Fibroblast of upper back skin (primary cell): ENCODE measurements at regions not wholly inside any gene's neighbourhood (a gene's known extent, or its start where the extent isn't known, plus 50 kb on each side); places are given as distances from the start of the nearest gene placed in this dataset.
"Not testable (repeated sequence)": the region's sequence is repeated elsewhere in the genome, so short reads cannot be mapped to it uniquely, and the experiment has no call there.

Source experiments
- DNase-seq: peaks from one replicate; pipeline ENCODE4 v3.0.0-alpha.2; 2013

DNA sequence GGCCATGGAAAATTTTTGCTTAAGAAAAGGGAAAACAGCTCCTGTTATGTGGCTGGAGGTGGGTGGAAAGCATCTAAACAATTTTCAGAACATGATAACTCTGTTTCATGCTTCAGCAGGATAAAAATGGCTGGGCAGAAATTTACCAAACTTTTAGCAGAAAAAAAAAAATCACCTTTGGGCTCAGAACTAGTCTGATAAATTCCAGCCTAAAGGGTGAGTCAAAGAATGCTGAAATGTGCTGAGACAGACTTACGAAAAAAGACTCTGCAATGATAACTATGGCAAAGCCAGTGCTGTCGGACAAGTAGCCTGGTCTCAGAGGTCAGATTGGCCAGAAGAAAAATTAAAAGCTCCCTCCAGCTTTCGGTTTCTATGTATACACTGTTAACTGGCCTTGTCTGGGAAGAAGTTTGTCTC, 123.6 kb downstream of the LRATD1 start:
- peak; percentile 56 for DNase-seq

DNA sequence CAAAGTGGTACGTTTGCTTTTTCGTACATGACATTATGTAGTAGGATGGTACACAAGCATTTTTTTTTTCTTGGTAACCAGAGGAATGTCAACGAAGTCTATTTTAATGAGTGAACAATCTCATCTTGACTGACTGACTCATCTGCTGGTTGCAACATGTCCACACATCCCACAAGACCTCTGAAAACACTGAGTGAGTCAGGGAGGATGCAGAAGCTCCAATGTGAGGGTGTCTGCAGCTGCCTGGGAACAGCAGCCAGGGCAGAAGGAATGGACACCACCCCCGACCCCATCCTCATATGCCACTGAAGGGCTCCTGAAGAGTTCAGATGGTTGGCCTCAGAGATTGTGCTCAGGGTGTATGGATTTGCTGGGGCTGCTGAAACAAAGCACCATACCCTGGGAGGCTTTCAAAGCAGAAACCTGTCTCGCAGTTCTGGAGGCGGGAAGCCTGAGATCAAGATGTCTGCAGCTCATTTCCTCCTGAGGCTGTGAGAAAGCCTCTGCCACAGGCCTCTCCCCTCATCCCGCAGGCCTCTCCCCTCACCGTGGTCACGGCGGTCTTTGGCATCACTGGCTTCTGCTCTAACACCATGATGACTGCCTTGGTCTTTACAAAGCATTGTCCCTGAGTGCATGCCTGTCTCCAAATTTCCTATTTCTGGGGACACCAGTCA, 124.6 kb downstream of the LRATD1 start:
- DNase-seq = peak; percentile 95

DNA sequence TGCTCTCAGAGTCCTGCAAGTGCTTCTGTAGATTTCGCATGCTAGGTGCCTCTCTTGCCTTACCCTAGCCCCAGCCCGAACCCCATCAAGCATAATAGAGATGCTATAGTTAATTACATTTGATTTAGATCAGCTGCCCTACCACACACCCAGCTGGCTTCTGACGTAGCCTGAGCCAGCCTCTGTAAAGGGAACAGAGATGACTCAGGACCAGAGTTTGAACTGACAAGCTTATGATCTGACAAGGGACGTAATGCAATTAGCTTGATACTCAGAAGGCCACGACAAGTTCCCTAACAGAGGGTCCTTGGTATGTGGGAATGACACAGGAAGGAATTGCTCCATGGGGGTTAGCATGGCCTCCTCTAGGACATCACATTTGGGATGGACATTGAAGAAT, 126.6 kb downstream of the LRATD1 start:
- DNase-seq = no peak

DNA sequence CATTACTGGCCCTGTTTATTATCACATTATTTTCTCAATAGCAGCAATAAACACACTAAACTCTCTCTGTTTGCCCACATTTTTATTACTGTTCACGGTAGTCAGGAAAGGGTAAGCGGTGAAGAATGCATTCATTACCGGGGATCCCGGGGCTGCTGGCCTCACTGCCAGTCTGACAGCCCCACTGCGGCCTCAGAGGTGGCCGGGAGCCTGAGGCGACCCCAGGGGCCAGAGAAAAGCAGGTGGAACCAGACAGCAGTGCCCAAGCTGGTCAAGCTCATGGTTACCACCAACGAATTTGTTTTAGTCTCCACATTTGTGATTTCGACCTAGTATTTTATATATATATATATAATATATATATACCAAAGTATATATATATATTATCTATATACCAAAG, 127.7 kb downstream of the LRATD1 start:
- DNase-seq = no peak

DNA sequence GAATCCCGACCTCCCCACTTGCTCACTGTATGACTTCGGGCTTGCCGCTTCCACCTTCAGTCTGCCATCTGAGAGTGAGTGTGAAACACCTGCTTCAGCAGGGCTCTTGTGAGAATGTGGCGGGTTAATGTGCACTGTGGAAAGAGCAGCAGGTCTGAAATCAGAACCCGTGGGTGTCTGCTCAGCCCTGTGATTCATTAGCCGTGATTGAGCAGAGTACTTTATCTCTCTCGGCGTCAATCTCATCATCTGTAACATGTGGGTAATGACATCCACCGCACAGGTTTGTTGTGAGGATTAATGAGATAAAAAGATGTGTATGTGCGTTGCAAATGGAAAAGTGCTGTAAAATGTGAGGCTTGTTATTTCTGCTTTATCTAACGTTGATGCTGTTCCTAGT, 128.6 kb downstream of the LRATD1 start:
- DNase-seq = no peak

DNA sequence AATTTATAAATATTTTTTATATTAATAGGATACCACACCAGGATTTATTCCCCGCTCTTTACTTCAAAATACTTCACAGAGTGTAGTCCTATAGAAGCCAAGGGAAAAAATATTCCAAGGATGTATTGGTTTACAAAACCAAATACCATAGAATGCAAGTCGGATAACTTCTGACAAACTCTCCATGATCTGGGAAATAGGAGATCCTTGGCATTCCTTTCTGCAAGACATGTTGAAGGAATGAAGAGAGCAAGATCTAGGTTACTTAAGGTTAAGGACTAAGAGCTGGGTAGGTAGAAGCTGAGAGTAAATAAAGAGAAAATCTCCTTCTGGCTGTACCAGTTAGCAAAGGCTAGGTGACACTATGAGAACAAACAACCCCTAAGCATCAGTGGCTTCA, 141.2 kb downstream of the LRATD1 start:
- DNase-seq = peak; percentile 42

DNA sequence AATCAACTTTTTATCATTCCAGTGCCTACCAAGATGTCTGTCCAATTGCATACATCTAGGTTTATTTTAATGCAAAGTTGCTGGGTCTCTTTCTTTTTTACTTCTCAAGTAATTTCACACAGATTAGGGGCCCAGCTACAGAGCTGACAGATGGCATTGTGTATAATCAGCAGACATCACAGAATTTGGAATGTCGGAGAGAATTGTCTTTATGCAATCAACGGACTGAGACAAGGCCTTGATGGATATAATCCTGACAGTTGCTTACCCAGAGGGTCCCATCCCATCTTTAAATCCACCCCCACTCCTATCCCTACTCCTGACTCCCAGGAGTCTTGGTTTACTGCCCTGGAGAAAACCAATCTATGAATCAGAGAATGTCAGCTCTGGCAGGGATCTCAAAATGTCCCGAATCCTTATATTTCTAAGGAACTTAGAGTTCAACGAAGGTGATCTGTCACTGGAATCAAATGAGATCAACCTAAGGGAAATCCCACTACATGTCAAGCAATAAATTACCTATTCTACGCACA, 142.0 kb downstream of the LRATD1 start:
- no peak for DNase-seq

DNA sequence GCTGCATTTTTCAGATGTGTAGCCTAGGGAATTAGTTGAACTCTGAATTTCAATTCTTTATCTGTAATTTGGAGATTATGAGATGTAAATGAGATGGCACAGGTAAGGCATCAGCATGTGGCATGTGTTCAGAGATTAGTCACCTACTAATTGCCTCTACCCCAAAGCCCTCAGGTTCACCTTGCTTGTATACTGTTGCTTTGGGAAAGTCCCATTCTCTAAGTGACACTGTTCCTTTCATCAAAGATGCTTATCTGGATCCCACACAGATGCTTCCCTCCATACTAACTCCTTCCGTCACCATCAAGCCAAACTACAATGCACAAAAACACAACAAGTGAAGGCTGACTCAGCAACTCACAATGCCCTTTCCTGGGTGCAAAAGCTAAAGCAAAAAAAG, 143.7 kb downstream of the LRATD1 start:
- no peak for DNase-seq

DNA sequence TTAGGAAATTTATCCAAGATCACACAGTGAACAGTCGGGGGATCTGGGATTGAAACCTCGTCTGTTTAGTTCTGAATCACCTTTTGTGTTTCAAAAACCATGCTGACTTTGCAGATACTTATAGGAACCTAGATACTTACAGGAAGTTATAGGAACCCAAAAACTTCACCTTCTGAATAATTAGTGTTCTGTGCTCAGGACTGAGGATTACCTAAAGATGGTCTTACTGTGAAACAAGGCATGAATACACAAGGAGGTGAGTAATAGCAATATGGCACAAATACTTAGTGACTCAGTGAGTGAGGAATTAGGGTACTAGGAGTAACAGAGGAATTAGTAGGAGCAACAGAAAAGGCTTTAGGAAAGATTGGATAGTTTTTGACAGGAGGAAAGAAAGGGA, 145.5 kb downstream of the LRATD1 start:
- DNase-seq = peak; percentile 70

DNA sequence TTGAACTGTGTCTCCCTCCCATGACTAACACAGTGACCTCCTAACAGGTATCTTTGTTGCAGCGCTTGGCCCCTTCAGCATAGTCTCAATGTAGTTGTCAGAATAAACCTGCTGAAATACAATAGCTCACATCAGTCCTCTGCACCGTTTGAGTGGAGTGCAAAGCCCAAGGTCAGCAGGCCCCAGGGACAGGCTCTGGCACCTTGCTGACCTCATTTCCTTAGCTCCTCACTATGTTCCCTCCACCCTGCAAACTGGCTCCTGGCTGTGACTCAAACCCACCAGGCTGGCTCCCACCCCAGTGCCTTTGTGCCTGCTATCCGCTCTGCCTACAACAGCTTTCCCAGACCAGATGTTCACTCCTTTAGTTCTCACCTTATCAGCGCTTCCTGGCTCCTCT, 146.7 kb downstream of the LRATD1 start:
- no peak for DNase-seq

DNA sequence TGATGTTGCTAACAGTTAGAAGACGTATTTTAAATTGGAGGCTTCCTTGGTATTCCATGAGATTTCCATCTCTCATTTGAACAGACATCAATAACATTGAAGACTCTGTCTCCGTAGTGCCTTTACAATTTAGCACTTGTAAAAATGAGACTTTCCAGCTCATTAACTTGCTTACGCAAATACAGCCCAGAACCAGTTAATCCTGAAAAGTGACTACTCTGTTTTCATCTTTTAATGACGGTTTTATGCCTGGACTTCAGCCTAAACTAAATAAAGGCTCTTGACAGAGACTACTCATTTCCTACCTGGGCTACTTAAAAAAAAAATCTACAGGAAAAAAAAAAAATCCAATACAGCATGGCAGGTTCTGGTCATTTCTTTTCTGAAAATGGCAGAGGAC, 148.6 kb downstream of the LRATD1 start:
- DNase-seq = no peak

DNA sequence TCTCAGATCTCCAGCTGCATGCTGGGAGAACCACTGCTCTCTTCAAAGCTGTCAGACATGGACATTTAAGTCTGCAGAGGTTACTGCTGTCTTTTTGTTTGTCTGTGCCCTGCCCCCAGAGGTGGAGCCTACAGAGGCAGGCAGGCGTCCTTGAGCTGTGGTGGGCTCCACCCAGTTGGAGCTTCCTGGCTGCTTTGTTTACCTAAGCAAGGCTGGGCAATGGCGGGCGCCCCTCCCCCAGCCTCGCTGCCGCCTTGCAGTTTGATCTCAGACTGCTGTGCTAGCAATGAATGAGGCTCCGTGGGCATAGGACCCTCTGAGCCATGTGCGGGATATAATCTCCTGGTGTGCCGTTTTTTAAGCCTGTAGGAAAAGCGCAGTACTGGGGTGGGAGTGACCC, 156.3 kb downstream of the LRATD1 start:
- not testable (repeated sequence) for DNase-seq

DNA sequence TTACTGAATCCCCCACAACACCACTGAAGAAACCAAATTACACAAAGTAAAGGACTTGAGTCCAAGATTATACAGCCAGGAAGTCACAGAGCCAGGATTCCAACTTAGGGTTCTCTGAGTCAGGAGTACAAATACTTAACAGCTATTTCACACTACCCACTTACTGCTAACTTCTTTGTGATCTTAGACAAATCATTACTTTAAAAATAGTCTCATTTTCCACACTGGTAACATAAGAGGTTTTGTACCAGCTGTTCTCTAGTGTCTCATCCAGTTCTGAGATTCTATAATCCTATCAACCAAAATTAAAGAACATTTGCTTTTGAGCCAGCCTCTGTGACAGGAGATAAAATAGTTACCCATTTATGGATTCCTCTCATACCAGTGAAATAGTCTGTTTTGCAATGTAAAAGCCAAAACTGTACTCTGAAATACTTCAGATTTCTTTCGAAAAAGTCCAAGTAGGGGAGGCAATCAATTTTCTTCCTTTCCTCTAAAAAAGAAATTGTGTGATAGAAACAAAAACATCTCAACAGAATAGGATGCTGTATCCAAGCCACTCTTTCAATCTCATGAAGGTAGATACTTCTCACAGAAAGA, 157.6 kb downstream of the LRATD1 start:
- peak; percentile 7 for DNase-seq

DNA sequence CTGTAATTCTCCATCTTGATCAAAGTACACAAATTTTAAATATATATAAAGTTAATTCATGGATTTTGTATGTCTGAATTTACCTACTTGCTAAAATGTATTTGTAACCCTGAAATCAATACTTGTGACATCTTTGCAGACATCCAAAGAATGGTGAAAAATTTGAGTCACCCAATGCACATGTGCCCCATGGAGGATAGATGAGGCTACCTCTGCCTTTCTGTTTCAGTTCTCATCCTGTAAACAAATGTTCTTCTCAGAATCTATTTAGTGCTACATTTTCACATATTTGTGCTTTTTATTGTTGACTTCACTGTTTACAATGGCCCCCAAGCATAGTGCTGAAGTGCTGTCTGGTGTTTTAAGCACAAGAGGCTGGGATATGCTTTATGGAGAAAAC, 171.5 kb downstream of the LRATD1 start:
- no peak for DNase-seq

DNA sequence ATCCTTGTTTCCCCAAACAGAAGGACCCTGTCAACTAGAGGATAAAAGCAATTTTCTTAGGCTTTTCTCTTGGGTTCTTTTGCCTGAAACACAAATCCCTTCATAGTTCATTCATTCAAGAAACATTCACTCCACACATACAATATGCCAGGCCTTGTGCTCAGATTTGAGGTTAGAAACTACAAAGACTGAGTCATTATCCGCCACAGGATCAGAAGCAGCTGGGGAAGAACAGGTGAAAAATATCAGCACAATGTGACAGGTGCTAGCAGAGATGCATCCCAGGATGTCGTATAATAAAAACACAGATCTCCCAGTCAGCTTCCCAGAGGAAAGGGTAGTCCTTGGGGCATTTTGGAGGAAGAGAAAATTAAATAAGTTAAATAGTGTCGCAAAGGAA, 172.4 kb downstream of the LRATD1 start:
- no peak for DNase-seq

DNA sequence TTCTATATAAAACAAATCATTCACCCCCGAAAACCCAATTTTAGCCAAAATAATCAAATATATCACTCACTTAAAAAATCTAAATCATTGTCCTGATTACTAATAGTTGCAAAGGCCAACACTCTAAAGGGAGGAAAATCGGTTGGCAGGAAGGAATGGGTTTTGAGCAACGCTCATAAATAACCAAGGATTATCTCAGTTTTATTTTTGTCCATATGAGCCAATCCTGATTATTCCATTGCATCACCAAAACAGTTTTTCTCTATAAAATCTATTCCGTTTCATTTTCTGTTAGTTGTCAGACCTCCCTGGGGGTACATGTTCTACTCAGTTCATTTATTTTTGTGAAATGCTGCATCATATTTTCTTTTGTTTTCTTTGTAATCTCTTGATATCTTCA, 174.1 kb downstream of the LRATD1 start:
- no peak for DNase-seq

DNA sequence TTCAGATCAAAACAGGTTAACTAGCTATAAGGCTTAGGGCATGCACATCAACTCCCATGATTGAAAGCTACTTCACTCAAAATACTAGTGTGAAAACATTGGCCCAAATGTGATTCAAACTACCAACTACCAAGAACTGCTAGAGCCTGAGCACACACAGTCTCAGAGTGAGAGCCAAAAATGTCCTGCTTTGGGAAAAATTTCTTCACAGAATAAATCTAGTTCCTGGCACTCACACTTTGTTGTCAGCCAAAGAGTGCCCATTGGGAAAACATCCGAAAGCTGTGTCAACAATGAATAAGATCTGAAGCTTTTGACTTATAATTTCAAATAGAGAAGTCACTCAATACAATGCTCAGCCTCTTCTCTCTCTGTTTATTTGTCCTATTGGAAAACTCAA, 182.7 kb downstream of the LRATD1 start:
- DNase-seq = no peak

DNA sequence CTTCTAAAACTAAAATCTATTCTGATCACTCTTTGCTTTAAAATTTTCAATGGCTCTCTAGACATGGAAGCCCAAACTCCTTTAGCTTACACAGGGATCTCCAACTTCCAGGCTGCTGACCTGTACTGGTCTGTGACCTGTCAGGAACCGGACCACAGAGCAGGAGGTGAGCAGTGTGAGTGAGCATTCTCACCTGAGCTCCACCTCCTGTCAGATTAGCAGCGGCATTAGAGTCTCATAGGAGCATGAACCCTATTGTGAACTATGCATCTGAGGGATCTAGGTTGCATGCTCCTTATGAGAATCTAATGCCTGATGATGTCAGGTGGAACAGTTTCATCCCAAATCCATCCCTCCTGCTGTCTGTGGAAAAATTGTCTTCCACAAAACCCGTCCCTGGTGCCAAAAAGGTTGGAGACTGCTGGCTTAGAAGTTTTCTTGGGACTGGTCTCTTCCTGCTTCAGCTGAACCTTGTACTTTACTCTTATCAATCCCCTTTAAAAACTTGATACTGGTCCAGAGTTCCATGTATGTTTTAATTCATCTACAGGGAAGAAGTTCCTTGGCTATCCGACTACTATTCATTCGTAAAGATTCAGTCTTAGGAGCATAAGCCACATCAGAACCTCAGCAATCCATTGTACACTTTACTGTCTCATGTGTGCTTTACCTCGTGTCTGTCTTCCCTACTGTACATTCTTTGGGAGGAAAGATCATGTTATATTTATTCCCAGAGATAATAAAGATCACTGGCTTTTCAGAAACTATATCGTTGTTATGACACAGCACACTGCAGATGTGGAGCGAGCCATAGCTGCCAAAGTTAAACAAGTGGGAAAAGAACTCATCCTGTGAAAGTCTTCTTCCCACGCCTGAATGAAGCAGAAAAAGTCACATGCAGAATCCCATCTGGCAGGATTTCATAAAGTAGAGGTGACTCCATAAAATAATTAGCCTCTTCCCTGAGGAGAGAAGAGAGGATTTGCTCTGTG, 183.8 kb downstream of the LRATD1 start:
- no peak for DNase-seq

DNA sequence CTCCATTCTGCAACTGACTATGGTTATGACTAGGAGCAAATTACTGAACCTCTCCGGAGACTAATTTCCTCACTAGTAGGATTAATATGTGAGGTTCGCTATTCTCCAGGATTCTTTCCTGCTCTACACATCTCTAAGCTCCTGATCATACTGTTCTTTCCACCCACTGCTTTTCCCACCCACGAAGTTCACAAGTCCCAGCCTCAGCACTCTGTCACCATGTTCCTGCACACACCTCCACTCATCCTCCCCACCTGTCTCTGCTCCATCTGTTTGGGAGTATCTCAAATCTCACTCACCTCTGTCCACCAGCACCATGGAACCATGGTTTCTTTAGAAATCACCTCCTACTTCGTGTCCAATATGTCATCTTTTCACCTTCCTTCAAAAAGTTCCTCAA, 185.3 kb downstream of the LRATD1 start:
- DNase-seq = no peak

DNA sequence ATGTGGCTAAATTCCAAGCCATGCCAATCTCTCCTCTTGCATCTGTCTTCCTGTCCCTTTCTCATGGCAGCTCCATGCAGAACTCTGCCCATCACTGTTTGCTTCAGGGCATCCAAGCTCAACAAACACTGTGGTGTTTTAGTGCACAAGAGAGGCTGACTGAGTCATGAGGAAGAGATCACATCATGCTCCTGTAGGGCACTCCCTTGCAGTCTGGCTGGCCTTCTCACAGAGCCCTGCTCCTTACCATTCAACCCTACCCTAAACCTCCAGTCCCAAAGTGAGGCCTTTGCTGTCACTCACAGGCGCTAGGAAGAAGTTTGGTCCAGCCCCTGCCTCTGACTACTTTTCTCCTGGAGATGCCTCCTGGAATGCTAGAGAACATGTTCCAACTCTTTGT, 194.0 kb downstream of the LRATD1 start:
- no peak for DNase-seq

DNA sequence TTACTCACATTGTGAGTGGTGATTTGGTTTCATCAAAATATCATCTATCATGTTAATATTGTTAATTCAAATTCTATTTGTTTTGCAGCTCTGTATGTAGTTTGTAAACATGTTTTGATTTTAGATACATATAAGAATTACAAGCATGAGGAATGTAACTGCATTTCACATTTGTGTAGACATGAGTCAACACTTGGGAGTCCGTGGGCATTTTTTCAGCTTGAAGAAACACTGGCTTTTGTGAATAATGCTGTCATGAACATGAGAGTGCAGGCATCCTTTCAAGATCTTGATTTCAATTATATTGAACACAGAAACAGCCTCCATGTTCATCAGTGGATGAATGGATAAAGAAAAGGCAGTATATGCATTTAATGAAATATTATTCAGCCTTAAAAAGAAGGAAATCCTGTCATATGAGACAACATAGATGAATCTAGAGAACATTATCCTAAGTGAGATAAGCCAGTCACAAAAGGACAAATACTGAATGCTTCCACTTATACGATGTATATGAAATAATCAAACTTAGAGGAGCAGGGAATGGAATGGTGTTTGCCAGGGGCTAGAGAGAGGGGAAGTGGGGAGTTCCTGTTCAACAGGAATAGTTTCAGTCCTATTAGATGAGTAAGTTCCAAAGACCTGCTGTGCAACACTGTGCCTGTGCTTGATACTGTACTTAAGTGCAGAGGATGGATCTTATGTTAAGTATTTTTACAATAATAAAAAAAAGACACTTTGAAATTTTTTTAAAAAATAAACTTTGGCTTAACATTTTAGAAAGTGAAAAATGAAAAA, 194.9 kb downstream of the LRATD1 start:
- peak; percentile 1 for DNase-seq

DNA sequence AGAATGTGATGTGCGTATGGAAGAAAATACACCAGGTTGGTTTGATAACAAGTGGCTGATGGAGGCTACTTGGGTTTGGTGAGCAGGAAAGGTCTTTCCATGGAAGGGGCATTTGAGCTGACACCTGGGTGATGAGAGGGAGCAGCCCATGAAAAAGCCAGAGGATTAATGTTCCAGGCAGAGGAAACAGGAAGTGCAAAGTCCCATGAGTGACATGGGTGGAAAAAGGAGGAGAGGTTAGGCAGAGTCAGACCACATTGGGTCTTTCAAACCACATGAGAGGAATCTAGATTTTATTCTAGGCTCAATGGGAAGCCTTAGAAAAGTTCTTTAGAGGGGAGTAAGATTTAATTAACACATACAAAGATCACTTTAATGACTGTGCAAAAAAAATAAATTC, 195.7 kb downstream of the LRATD1 start:
- DNase-seq = no peak

DNA sequence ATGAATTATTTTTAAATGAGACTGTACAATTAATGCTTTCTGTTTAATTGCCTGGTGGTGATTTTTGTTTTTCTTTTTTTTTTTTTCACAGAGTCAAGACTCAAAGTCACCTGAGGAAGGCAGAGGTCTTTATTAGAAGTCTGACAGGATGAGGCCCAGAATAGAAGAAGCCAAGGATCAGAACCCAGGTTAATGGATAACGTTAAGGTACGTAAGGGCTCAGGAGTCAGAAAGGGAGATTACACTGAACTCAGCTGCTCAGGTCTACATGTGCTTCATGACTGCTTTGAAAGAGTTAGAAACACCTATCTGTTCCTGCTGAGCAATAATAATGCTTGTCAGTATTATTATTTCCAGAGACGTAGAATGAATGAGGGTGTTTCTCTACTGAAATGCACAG, 196.5 kb downstream of the LRATD1 start:
- no peak for DNase-seq
